ENCODE measurements at regions not wholly inside any gene's neighbourhood (a gene's known extent, or its start where the extent isn't known, plus 50 kb on each side); places are given as distances from the start of the nearest gene placed in this dataset.
"Not testable (repeated sequence)": the region's sequence is repeated elsewhere in the genome, so short reads cannot be mapped to it uniquely, and the experiment has no call there.

DNA sequence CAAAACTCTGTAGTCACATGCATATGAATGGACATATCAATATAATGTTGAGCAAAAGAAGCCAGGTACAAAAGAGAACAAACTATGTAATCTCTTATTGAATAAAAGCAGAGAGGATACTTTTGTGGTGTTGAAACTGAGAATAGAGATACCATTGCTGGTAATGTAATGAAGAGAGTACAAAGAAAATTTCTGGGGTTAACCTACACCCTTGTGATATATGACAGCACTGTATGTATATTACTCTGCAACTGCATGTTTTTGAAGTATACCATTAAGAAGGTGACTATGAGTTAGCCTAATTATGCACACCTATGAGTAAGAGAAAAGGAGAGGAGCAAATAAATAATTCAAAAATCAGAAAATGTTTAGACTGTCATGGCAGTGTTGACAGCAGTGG, 268.8 kb upstream of the DEFB112 start:
- Histone ChIP-seq H3K36me3 (ENCODE audit: insufficient read depth) (no peaks in the 10 kb centered on the region), H3K4me3 (ENCODE audit: low read depth, low read length) (no peak overlapping the region), H3K4me1 (ENCODE audit: insufficient read depth) (no peaks in the 10 kb centered on the region), H3K27ac (ENCODE audit: low read depth) (no peak overlapping the region)
- no peak for DNase-seq (ENCODE audit: extremely low spot score)

DNA sequence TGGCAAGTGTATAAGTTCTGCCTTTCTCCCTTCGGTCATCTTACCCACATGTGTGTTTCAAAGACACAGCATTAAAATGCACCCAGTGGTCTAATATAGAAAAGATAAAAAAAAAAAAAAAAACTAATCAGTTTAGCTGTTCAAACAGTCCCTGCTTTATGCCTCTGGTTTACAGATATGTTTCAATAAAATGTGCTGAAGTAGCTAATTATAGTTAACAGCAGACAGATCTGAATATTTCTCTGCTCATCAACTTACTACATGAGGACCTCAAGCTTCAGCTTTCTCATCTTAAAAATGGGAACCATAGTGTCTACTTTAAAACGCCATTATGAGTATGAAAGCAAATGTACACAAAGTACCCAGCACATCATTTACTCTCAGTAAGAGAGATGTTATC, 280.6 kb upstream of the DEFB112 start:
- 82% methylated on average over 2 of the region's 2 CpGs for WGBS
- H3K4me1 ChIP-seq (ENCODE audit: insufficient read depth): no peaks in the 10 kb centered on the region
- no peak overlapping the region for H3K27ac ChIP-seq (ENCODE audit: low read depth)
- DNase-seq (ENCODE audit: extremely low spot score): no peak
- H3K36me3 ChIP-seq (ENCODE audit: insufficient read depth): no peaks in the 10 kb centered on the region
- H3K4me3 ChIP-seq (ENCODE audit: low read depth, low read length): no peak overlapping the region

- Histone ChIP-seq H3K27ac (ENCODE audit: low read depth) (no peak overlapping the region), H3K4me3 (ENCODE audit: low read depth, low read length) (no peak overlapping the region), H3K36me3 (ENCODE audit: insufficient read depth) (no peaks in the 10 kb centered on the region), H3K4me1 (ENCODE audit: insufficient read depth) (no peaks in the 10 kb centered on the region)
- DNase-seq (ENCODE audit: extremely low spot score): no peak
- WGBS: 86% methylated on average over 3 of the region's 3 CpGs
Observed at GRCh38 chr6:50330963-50331362, 281.2 kb upstream of the DEFB112 start.

GRCh38 chr6:50333696-50334095, 284.0 kb upstream of the DEFB112 start:
- WGBS: 71% methylated on average over 4 of the region's 4 CpGs
- Histone ChIP-seq H3K27ac (ENCODE audit: low read depth) (no peak overlapping the region), H3K4me3 (ENCODE audit: low read depth, low read length) (no peak overlapping the region), H3K36me3 (ENCODE audit: insufficient read depth) (no peaks in the 10 kb centered on the region), H3K4me1 (ENCODE audit: insufficient read depth) (no peaks in the 10 kb centered on the region)
- DNase-seq (ENCODE audit: extremely low spot score): no peak

- DNase-seq (ENCODE audit: extremely low spot score): no peak
- Histone ChIP-seq H3K36me3 (ENCODE audit: insufficient read depth) (no peaks in the 10 kb centered on the region), H3K4me1 (ENCODE audit: insufficient read depth) (no peaks in the 10 kb centered on the region), H3K27ac (ENCODE audit: low read depth) (no peak overlapping the region), H3K4me3 (ENCODE audit: low read depth, low read length) (no peak overlapping the region)
- WGBS: 82% methylated on average over 3 of the region's 3 CpGs
Observed at GRCh38 chr6:50337532-50338122, 287.9 kb upstream of the DEFB112 start.

GRCh38 chr6:50353603-50354002, 303.9 kb upstream of the DEFB112 start:
- WGBS: 82% methylated on average over 1 of the region's 1 CpG
- DNase-seq (ENCODE audit: extremely low spot score): no peak
- no peak overlapping the region for H3K27ac ChIP-seq (ENCODE audit: low read depth)

GRCh38 chr6:50358113-50358512, 308.4 kb upstream of the DEFB112 start:
- WGBS: 91% methylated on average over 5 of the region's 5 CpGs
- no peak overlapping the region for H3K27ac ChIP-seq (ENCODE audit: low read depth)

More at GRCh38 chr6:50353603-50354002, 303.9 kb upstream of the DEFB112 start:
- H3K36me3 ChIP-seq (ENCODE audit: insufficient read depth): no peaks in the 10 kb centered on the region
- no peaks in the 10 kb centered on the region for H3K4me1 ChIP-seq (ENCODE audit: insufficient read depth)
- H3K4me3 ChIP-seq (ENCODE audit: low read depth, low read length): no peak overlapping the region

DNA sequence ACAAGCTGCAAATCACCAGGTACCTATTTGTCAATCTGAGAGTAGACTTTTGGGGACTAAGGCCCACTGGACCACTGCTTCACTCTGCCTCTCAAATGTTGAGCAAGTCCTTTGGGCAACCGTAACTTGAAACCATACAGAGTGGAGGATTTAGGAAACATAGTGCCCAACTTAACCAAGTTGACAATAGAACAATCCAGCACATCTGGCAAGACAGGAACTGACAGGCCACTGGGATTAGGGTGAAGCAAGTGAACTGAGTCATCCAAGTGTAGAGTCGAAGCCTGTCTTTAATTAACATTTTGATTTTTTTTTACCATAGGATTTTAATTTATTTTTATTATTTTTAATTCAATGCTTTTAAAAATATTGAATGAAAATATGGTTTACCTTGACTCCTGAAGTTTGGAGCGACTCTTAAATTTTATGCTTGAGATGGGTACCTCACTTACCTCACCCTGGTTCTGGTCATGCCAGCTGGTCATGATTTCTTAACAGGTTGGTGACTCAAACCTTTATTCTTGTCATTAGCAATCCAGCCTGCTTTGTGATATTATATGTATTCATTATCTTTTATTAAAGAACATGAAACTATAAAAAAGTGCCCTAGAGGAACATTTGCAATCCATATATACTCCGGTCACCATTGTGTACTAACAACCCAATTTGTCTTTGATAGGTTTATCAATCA, 312.1 kb upstream of the DEFB112 start:
- Histone ChIP-seq H3K27ac (ENCODE audit: low read depth) (no peak overlapping the region), H3K36me3 (ENCODE audit: insufficient read depth) (no peaks in the 10 kb centered on the region), H3K4me3 (ENCODE audit: low read depth, low read length) (no peak overlapping the region), H3K4me1 (ENCODE audit: insufficient read depth) (no peaks in the 10 kb centered on the region)
- DNase-seq (ENCODE audit: extremely low spot score): no peak
- WGBS: 85% methylated on average over 4 of the region's 4 CpGs

More at GRCh38 chr6:50358113-50358512, 308.4 kb upstream of the DEFB112 start:
- DNase-seq (ENCODE audit: extremely low spot score): no peak
- Histone ChIP-seq H3K4me3 (ENCODE audit: low read depth, low read length) (no peak overlapping the region), H3K36me3 (ENCODE audit: insufficient read depth) (no peaks in the 10 kb centered on the region), H3K4me1 (ENCODE audit: insufficient read depth) (no peaks in the 10 kb centered on the region)

- H3K4me3 ChIP-seq (ENCODE audit: low read depth, low read length): no peak overlapping the region
- no peaks in the 10 kb centered on the region for H3K4me1 ChIP-seq (ENCODE audit: insufficient read depth)
- no peaks in the 10 kb centered on the region for H3K36me3 ChIP-seq (ENCODE audit: insufficient read depth)
- 80% methylated on average over 1 of the region's 1 CpG for WGBS
- no peak overlapping the region for H3K27ac ChIP-seq (ENCODE audit: low read depth)
- no peak for DNase-seq (ENCODE audit: extremely low spot score)
Observed at GRCh38 chr6:50362706-50363105, 313.0 kb upstream of the DEFB112 start.

- Histone ChIP-seq H3K36me3 (ENCODE audit: insufficient read depth) (no peaks in the 10 kb centered on the region), H3K4me3 (ENCODE audit: low read depth, low read length) (no peak overlapping the region), H3K4me1 (ENCODE audit: insufficient read depth) (no peaks in the 10 kb centered on the region), H3K27ac (ENCODE audit: low read depth) (no peak overlapping the region)
- no peak for DNase-seq (ENCODE audit: extremely low spot score)
Observed at GRCh38 chr6:50369996-50370395, 320.3 kb upstream of the DEFB112 start.

DNA sequence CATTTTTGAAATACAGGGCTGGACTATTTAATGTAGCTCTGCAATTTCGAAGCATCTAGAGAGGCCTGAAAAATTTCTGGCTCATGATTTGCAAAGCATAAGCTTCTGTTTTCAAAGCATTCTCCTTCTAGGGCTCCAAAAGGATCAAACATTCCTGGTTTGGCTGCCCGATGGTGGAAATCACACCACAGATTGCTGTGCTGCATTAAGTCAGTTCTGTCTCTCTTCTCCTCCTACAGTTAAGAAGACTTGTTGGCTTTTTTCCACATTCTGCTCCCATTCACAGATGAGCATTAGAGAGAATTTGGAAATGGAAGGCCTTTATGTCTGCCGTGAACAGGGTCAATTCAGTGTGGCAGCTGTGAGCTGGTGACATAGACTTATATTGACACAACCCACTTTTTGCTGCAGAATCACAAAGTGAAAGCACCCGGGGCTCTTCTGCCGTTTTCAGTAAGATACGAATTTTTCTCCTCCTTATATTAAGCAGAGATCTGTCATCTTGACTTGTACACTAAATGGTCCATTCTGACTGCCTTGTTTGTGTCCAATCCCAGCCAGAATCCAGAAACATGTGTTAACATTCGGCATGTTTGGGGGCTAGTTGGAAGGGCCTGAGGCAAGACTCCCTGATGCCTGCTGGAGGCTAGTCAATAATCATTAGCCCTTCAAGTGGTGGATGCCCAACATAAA, 330.8 kb upstream of the DEFB112 start:
- DNase-seq (ENCODE audit: extremely low spot score): no peak
- WGBS: 60% methylated on average over 7 of the region's 7 CpGs
- no peak overlapping the region for H3K4me3 ChIP-seq (ENCODE audit: low read depth, low read length)

DNA sequence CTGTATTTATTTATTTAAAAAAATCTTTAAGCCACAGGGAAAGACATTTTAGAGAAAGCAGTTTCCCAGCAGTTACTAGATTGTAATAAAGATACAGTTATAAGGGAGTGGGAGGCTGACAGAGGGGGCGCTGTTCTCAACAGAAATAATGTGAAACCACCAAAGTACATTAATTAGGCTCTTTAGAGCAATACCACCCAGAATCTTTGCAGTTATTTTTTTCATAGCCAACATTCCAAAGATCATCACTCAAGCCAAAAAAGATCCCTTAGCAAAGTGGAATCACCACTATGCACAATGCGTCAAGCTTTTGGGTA, 331.3 kb upstream of the DEFB112 start:
- Histone ChIP-seq H3K27ac (ENCODE audit: low read depth) (no peak overlapping the region), H3K4me1 (ENCODE audit: insufficient read depth) (no peaks in the 10 kb centered on the region), H3K4me3 (ENCODE audit: low read depth, low read length) (no peak overlapping the region), H3K36me3 (ENCODE audit: insufficient read depth) (no peaks in the 10 kb centered on the region)
- WGBS: 50% methylated on average over 2 of the region's 2 CpGs
- DNase-seq (ENCODE audit: extremely low spot score): no peak

More for the DNA sequence above, 330.8 kb upstream of the DEFB112 start:
- Histone ChIP-seq H3K27ac (ENCODE audit: low read depth) (no peak overlapping the region), H3K4me1 (ENCODE audit: insufficient read depth) (no peaks in the 10 kb centered on the region), H3K36me3 (ENCODE audit: insufficient read depth) (no peaks in the 10 kb centered on the region)

GRCh38 chr6:50390416-50390815, 322.9 kb upstream of the TFAP2D start:
- DNase-seq (ENCODE audit: extremely low spot score): no peak
- Histone ChIP-seq H3K27ac (ENCODE audit: low read depth) (no peak overlapping the region), H3K36me3 (ENCODE audit: insufficient read depth) (no peaks in the 10 kb centered on the region), H3K4me3 (ENCODE audit: low read depth, low read length) (no peak overlapping the region), H3K4me1 (ENCODE audit: insufficient read depth) (no peaks in the 10 kb centered on the region)
- 75% methylated on average over 1 of the region's 1 CpG for WGBS

DNA sequence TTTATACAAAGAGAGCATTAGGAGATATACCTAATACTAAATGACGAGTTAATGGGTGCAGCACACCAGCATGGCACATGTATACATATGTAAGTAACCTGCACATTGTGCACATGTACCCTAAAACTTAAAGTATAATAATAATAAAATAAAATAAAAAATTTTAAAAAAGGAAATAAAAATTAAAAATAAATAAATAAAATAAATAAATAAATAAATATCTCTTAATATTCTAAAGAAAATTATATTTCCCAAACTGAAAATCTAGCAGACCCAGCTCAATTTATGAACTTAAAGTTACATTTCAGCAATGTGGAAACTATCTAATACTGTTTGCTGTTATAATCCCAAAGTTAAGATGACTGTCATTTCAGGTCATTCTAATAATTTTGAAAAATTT, 319.2 kb upstream of the TFAP2D start:
- WGBS: 85% methylated on average over 1 of the region's 1 CpG
- not testable (repeated sequence) for DNase-seq (ENCODE audit: extremely low spot score); H3K4me3 ChIP-seq (ENCODE audit: low read depth, low read length); H3K36me3 ChIP-seq (ENCODE audit: insufficient read depth); H3K4me1 ChIP-seq (ENCODE audit: insufficient read depth); H3K27ac ChIP-seq (ENCODE audit: low read depth)
